ENCODE measurements at regions not wholly inside any gene's neighbourhood (a gene's known extent, or its start where the extent isn't known, plus 50 kb on each side); places are given as distances from the start of the nearest gene placed in this dataset.
A peak's percentile ranks its signal among the peaks of the same experiment; 100 is the strongest.

DNA sequence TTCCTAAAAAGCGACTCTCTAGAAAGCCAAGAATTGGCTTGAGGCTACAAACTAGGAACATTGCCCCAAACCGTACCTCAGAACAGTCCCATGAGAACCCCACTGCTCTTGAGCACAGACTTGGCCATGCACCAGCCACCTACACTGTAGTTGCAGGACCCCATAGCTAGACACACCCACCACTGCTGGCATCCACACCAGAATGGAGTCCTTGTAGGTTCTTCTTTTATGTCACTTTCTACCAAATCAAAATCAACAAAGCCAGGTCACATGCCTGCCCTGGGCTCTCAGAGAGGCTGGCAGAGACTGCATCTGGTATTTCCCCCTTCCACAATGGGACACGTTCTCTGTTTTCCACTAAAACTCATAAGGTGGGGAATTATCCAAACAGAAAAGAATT lies 290.5 kb downstream of the SHOX2 start:
- no peak for DNase-seq (ENCODE audit: low spot score)
- no peak for ATAC-seq

DNA sequence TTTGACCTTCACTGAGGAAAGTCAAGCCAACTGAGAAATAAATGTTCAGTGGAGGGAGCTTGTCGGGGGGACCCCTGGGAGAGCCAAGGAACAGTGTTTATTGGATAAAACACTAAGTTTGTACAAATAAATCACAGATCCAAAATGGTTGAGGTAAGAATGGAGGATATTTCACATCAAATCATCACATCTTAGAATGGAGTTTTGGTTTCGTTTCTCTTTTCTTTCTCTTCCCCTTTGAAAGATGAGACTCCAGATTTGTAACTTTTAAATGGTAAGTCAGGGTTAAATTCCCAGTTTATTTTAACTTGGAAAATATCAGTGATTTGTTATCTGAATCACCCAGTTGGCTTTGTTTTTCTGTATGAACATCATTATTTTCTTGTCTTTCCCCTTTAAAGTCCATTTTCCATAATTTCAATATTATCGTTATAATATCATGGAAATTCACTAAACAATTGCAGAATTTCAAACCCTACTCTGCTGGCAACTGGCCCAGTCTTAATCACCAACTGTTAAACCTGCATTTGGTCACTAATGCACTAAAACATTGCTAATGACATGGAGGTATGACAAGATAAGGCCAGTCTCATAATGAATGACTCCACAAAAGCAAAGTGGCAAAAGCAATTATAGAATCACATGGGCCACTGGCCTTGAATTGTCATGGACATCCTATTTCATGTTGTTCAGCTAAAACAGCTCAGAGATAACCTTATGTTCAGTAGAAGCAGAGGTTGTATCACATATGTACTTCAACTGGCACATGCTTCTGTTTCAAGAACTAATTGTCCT lies 295.1 kb downstream of the SHOX2 start:
- DNase-seq (ENCODE audit: low spot score) = no peak
- no peak for ATAC-seq

DNA sequence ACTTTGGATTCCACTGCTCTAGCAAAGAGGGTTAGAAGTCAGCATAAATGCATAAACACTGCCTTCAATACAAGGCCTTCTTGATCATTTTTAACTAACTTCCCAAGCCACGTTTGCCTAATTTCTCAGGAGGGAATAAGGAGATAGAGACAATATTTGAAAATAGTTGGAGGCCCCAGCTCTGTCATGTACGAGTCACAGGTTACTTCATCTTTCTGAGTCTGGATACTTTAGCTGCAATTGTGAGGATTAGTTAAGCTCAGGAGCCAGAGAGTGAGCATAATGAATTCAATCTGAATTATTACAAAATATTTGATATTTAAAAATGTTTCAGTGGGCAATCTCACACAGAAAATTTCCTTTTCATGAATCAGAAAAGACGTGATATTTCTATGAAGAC lies 298.9 kb downstream of the SHOX2 start:
- ATAC-seq (no peak), DNase-seq (ENCODE audit: low spot score) (no peak)

DNA sequence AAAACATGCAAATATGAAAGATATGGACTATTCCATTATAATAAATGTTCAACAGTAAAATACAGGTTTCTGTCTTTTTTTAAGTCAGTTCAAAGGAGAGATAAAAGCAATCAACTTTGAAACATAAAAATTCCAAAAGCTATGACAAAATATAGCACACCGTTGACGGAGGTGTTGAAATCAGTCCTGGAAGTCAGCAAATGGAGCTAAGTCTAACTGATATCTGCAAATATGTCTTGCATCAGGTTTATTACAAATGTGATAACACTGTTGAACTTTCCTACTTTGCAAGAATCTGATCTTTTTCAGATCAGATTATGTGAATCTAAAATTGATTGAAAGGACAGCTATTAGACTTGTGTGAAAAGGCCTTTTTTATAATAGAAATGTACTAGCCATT lies 300.7 kb downstream of the SHOX2 start:
- ATAC-seq (peak; percentile 52), DNase-seq (ENCODE audit: low spot score) (no peak)

DNA sequence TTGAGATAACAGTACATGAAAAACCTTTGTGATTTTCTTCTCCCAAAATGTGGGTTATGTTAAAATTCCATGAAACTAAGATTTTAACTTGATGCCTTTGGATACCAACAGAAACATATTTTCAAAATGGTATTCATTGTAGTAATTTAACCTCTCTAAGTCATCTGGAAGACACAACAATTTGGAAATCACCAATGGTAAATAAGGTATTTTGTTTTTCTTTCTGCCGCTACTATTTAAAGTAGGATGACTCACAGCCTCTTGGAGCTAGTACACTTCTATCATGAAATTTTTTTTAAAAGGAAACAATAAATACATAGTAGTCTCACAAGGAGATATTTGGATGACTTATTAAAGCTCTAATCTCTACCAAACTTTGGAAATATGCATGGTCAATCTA lies 291.6 kb upstream of the VEPH1 start:
- DNase-seq (ENCODE audit: low spot score) (no peak), ATAC-seq (no peak)

DNA sequence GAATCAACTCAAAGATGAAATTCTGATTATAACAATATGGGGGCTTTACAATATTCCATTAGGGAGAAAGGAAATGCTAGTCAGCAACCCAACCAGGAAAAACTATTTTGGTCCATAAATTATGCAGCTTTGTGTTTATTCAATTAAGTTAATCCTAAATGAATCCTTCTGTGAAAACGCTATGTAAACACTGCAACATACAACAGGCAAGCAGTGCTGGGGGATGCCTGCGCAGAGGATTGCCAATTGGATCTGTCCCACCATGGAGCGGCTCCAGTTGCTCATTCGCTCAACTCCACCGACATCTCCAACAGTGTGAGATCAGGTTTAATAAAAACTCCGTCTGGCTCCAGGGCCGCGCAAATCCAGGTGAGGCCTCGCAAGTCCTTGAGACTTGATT lies 290.5 kb upstream of the VEPH1 start:
- DNase-seq (ENCODE audit: low spot score) = no peak
- ATAC-seq = no peak

DNA sequence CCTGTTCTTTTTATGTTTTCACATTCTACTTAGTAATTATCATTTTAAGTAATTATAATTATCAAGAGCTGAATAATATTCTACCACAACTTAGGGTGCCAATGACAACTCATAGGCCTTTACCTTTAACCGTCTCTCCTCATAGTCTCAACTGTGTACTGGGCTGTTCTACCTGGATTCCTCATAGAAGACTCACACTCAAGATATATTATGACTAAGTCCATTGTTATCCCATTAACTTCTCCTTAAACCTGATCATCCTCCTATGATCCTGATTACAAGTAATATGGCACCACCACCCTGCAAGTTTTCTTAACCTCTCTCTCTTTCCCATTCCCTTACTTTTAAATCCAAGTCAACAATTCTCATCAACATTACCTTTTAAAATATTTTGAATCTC lies 285.9 kb upstream of the VEPH1 start:
- no peak for ATAC-seq
- no peak for DNase-seq (ENCODE audit: low spot score)

DNA sequence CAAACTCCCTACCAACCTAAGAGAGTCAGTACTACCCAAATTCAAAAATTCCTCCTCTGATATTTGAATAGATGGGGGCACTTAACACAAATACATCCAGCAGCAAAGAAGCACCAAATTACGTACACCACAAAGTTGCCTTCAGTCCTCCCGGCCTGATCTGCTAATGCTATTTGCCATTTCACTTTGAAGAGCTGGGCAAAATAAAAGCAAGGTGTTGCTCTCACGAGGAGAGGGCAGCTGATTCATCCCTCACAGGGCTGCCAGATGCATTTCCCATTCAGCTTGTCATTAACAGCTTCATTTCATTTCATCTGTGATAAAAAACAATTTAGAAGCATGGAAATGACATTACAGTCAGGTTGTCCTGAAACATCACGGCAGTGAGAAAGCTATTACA lies 283.4 kb upstream of the VEPH1 start:
- DNase-seq (ENCODE audit: low spot score) (no peak), ATAC-seq (no peak)

DNA sequence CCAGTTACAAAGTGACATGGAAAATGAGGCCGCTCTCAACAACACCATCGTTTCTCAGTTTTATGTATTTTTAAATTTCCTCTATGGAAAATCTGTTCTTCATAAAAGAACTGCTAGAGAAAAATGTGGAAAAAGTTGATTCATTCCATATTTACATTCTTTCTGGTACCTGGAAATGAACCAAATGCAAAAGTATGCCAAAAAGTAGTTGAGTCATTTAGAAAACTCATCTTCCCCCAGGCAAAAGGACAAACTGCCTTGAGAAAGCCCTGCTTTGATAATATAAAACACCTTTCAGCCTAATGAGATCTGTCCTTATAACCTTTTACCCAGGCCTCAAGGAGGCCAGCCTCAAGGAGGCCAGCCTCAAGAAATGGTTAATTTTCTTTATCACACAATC lies 283.0 kb upstream of the VEPH1 start:
- ATAC-seq (no peak), DNase-seq (ENCODE audit: low spot score) (no peak)

DNA sequence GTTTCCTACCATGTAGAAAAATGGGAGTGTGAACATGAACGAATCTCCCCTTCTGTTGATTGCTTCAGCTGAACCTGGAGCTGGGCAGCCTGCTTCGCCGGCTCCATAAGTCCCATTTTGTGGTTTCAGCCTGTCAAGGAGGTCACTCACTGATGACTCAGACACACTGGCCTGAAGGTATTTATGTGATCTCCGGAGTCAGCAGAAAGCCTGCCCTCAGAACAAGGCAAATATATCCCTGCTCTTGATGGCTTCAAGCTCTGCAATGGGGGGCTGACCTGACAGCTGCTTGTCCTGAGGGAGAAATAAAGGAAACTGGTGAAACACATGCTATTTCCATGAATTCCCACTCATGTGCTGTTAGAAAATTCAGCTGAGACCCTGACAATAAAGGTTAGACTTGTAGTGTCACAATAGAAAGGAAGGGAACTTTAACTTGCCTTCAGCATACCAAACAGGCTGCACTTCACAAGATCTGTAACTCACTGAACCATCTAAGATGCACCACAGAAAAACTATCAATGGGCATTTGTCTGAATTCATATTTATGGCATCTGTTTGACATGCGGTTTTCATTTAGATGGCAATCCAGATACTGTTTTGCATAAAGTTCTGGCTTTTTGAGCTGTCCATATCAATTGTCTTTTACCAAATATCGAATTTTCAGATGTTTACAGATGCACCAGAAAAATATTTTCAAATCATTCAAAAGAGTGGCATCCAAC lies 282.0 kb upstream of the VEPH1 start:
- no peak for ATAC-seq
- no peak for DNase-seq (ENCODE audit: low spot score)

DNA sequence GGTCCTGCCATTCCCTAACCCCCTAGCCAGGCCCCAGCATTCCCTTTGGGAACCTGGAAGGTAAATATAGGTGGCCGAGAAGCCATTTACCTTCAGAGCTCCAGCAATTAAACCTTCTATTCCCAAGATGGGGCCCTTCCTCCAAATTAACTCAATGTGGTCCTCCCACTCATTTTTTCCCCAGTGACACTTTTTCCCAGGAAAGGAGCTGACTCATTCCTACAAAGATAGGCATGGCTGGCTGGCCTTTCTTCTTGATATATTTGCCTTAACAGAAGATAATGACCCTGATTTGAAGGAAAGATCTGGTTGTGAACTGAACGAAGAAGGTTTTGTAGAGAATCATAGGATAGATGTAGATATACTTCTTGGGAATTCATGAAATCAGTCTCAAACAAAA lies 279.0 kb upstream of the VEPH1 start:
- no peak for ATAC-seq
- no peak for DNase-seq (ENCODE audit: low spot score)

DNA sequence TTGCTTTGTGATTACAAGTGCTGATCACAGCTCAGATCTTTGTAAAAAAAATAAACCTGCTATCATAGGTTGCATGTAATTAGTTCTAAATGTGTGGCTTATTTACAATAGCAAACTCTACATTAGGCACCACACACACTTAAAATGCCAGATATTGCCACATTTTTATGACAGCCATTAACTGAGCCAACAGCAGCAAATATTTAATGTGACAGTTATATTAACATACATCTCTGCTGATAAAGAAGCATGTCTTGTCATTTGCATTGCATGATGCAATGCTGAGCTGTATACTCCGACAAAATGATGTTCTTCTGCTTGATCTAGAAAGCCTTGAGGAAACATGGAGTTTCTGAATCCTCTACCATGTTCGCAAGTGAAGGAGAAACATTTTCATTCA lies 273.6 kb upstream of the VEPH1 start:
- ATAC-seq = no peak
- DNase-seq (ENCODE audit: low spot score) = no peak

DNA sequence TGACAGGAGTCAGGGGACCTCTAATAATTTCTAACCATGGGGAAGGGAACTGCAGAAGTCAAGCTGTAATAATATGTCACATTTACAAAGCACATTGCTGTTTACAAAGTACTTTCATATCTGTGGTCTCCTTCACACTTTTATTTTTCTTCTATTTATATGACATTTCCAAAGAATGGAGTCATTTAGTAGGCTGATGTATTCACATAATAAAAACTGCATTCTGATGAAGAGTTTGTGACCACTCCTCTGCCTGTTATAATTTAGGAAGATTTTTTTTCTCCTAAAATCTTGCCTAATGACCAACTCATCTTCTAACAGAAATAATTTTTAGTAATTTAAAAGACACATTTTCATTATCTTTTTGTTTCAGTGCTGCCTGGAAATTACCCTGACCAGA lies 272.2 kb upstream of the VEPH1 start:
- no peak for DNase-seq (ENCODE audit: low spot score)
- ATAC-seq = no peak

DNA sequence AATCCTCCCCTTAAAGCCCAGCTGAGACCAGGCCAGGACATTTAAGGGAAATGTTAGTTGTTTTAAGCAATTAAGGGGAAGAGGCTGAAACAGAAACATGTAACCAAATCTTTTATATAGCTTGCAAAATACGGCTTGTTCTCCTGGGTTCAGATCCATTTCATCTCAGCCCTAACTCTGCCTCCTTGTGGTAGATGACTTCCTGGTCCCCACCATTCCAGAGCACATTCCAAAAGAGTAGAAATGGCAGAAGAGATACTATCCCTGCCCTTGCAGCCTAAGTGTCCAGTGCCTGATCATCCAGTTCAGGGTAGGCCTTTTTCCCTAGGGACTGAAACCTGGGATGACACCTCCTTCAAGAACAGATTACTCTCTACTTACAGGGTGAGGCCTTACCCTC lies 266.2 kb upstream of the VEPH1 start:
- DNase-seq (ENCODE audit: low spot score) (no peak), ATAC-seq (no peak)

DNA sequence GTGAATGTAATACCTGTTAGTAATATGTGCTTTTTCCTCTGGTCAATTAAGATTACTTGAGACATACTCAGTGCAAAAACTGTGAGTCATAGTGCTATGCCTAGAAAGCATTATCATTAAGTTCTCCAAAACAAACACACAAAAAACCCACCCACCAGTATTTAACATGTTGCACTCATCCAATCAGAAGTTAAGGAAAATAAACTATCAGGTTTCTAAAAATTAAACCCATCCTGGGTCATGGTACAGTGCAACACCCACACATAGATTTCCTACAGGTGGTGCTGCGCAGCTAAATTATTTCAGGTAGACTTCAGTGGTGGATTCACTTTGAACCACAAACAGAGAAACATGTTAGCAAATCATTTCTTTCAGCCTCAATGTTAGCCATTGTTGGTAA lies 264.4 kb upstream of the VEPH1 start:
- DNase-seq (ENCODE audit: low spot score) (no peak), ATAC-seq (no peak)

DNA sequence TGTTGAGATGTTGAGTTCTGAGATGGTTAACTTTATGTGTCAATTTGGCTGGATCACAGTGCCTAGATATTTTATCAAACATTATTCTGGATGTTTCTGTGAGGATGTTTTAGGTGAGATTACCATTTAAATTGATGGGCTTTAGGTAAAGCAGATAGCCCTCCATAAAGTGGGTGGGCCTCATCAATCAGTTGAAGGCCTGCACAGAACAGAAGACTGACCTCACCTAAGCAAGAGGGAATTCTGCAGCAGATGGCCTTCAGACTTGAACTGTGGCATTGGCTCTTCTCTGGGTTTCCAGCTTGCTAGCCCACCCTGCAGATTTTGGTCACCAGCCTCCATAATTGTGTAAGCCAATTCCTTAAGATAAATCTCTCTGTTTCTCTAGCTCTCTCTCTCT lies 260.4 kb upstream of the VEPH1 start:
- DNase-seq (ENCODE audit: low spot score) = no peak
- no peak for ATAC-seq

DNA sequence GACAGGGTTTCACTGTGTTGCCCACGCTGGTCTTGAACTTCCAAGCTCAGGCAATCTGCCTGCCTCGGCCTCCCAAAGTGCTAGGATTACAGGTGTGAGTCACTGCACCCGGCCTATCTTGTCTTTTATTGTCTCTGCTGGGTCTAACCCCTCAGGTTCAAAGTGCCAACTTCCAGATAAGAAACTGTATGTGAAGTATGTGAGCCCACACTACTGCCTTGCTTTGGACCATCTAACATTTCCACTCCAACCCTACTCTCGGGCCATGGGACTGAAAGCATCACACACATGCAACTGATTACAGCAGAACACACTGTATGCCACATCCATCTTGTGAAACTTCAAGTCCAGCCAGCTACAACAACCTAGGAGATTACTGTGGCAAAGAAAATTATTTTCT lies 256.1 kb upstream of the VEPH1 start:
- DNase-seq (ENCODE audit: low spot score) (no peak), ATAC-seq (no peak)

DNA sequence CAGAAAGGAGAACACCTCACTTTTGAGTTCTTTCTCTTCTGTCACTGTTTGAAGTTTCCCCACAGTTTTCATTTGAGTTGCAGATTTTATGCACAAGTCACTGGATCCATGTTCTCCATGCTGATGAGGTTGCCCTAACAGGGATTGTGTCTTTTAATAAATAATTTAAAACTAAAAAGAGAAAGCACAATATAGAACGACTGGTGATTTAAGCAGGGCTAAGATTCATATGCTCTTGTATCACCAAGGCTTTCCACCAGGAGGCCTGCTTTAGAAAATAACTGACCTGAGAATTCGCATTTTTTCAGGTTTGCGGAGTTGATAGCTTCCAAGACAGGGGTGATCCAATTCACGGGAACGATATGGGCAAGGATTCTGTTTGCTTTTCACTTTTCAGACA lies 252.0 kb upstream of the VEPH1 start:
- no peak for DNase-seq (ENCODE audit: low spot score)

DNA sequence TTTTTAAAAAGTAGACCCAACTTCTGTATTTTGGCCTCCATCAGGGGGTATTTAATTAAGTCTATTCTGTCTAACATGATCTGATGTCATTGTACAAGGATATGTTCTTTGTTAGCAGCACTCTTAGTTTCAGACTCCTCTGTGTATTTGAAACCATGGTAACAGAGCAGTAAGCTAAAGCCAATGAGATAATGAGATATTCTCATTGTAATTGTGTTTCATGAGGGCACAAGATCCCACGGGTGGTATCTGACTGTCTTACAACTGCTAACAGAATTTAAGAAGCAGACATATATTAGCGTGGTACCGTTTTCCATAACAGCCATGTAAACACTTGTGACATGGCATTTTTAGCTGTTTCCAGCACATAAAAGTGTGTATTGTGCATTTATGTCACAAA lies 251.2 kb upstream of the VEPH1 start:
- DNase-seq (ENCODE audit: low spot score) = no peak

More for the DNA sequence above, 252.0 kb upstream of the VEPH1 start:
- no peak for ATAC-seq

DNA sequence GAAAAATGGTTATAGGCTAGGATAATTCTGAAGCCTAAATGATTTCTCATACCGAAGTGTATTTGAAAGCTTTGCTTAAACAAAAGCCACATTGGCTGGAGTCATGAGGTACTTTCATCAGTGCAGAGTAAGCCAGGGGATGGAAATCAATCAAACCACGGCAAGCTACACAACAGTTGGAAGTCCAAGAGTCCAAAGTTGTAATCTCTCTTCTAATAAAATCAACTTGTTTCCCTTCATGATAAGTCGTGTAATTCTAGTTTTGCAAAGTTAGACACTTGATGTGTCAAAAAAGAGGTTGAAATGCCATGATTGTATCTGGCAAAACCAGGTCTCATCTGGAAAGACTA lies 250.5 kb upstream of the VEPH1 start:
- ATAC-seq = peak; percentile 69
- DNase-seq (ENCODE audit: low spot score) = no peak

More for the DNA sequence above, 251.2 kb upstream of the VEPH1 start:
- no peak for ATAC-seq

DNA sequence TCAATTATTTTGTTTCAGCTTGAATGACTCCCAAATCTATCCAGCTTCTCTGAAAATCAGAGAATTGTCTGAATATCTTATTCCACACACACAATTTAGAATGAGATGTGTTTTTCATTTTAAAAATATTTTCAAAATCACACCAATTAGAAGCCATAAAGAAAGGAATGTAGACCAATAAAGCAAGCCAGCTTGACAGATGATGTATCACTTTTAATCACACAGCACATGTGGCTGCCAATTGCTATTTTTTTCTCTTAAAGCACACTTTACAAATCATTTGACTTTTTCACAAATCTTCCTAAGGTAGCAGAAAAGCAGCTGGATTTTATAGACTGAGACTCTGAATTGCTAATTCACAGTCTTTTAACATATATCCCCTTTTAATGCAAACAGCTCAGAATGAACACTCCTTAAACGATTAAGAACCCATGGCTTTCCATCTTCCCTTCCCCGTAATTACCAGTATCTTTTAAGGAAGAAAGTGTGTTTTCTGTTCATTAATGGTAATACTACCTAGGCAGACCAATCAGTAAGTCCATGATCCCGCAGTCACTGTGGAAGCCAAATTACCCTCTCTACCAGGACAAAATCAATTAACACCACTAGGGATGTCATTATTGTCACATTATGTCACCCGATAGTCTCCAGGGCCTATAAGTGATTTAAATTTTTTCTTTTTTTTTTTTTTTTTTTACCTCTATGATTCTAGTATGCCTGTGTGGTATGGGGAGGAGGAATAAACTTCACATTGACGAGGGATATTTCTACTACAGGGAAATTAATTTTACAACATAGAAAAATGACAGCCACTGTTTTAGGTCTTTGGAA lies 250.0 kb upstream of the VEPH1 start:
- ATAC-seq = no peak
- no peak for DNase-seq (ENCODE audit: low spot score)

DNA sequence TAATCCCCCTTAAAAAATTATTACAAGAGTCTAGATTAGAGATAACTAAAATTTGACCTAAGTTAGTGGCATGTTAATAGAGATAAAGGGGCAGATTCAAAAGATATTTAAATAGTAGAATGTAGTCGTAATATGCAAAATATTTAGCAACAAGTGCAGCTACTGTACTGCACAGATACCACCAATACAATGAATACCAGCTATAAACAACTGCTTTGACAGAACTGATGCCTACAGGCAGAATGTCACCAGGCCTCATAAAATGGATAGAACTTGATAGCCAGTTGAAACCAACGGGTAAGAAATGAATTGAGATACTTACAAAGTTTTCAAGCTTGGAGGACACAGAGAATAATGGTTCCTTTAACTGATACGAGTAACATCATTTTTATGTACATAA lies 249.3 kb upstream of the VEPH1 start:
- no peak for ATAC-seq
- no peak for DNase-seq (ENCODE audit: low spot score)
